GM18502 (cell line): ENCODE measurements at regions not wholly inside any gene's neighbourhood (a gene's known extent, or its start where the extent isn't known, plus 50 kb on each side); places are given as distances from the start of the nearest gene placed in this dataset.

Source experiments
- ATAC-seq: cut with Tn5 transposase; IDR thresholded peaks from one replicate; pipeline ENCODE4 v1.9.1; 2021; ENCODE audit warnings: mild to moderate bottlenecking; ENCODE audit not compliant: unreplicated experiment, poor library complexity

DNA sequence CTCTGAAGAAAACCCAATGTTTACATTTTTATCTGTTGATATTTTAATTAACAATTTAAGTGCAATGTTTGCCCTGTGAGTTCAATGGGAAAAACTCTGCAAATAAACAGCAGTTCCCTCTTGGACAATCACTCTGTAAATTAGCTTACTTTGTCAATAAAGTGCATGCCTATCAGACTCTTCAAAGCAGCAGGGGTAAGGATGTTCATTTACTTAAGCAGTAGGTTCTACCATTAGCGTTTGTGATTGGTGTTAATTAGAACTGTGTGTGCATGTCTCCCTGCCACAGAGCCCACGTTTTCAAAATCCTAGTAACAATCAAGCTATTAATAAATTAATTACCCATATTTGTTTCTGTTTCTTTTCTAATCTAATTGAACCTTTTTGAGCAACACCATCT lies 1921.6 kb upstream of the WWC1 start:
- ATAC-seq: no peak

DNA sequence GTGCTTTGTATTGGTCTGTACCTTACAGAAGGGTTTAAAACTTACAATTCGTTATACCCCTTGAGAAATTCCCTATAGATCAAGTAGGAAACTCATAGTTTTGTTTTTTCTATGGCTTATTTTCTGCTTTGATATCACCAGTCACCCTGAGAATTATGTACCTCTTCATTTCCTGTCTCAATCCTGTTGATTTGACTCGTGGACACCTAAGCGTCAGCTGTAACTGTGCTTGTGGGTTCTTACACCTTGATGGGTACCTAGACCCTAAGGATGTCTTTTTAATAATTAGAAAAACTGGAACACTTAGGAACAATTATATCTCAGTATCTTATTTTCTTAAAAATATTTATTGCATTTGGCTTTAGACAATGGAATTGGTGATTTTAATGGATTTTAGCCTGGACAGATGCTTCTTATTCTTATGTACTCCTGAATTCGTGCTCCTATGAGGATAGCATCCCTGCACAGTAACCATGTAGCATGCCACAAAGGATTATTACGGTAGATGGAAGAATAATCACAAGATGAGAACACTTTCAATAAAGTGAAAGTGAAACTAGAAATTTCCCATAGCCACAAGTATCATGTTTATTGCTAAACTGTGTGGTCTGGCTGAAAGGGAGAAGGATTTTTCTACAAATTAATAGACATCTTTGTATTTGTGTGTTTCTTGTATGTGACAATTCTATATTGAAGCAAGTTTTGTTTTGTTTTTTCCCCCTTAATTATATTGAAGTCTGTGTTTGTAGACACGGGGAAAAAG lies 1920.3 kb upstream of the WWC1 start:
- no peak for ATAC-seq

DNA sequence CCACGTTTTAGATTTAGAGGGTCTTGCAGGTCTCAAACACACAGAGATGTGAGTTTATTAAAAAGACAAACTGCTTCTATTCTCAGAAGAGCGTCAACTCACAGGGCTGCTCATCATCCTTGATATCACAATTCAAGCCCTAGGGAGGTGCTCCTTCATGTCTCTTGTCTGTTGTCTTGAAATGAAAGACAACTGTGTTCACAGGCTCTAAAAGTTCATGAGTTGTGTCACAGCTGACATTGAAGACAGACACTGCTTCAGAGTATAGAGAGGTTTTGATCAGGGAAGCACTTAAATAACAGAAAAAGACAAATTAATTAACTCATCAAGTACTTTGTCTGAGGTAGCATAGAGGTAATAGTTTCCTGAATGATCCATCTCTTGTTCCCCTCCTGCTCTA lies 1917.6 kb upstream of the WWC1 start:
- ATAC-seq: no peak

DNA sequence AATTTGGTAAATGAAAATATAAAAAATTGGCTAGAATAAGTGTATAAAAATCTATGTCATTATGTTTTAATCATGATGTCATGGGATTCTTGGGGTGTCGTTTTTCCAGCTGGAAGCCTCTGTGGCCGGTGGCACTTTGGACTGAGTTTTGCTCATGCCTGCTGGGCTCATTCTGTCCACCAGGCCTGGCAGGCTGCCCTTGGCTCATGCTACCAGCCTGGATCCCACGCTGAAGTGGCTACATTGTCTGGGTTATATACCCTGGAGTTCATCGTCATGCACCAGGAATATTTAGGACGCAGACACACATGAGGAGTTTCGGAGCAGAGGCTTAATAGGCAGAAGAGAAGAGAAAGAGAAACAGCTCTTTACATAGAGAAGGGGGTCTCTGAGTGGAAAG lies 1913.7 kb upstream of the WWC1 start:
- no peak for ATAC-seq

DNA sequence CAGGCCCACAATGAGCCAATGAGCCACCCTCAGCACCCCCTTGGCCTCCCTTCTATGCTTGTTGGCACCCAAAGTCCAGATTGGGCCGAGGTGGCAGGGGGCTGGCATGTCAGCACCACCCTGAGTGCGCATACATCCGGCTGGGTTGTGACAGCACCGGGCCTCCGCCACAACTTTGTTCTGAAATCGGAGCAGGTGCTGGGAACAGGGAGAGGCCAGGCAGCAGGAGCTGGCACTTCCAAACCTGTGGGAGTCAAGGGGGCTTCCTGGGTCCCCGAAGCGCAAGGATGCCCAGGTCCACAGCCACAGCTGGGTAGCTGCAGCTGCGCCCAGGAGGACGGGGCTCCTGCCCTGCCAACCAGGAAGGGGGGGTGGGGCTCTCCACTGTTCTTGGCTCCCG lies 1911.9 kb upstream of the WWC1 start:
- ATAC-seq: no peak

DNA sequence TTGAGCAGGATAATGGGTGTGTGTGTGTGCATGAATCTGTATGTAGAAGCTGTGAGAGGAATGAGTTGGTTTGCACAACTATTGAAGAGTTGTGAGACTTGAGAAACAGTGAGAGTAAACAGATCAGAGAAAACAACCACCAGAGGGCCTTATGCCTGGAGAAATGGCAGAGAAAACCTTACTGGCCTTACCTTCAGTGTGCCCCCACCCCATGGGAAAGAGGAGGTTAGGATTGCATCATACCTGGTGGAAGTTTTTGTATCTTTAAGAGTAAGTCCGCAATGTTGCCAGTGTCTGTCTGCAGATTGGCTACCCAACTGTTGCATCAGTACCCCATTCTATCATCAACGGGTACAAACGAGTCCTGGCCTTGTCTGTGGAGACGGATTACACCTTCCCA lies 1909.4 kb upstream of the WWC1 start:
- no peak for ATAC-seq

DNA sequence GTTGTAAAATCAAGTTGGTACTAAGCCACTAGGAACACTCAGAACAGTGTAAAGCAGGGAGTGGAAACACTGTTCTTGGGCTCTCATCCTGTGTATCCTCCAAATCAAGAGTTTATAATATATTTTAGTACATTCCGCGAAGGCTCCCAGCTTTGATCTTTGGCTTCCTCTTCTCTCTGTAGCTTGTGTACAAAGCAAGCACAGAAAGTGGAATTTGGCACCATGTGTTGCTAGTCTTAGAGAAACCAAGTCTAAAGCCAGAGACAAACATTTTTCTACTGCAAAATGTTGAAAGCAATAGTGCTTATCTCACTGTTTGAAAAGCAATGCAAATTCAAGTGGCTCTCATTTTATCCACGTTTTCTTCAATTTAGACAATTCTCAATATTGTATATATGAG lies 1893.3 kb upstream of the WWC1 start:
- ATAC-seq: no peak

DNA sequence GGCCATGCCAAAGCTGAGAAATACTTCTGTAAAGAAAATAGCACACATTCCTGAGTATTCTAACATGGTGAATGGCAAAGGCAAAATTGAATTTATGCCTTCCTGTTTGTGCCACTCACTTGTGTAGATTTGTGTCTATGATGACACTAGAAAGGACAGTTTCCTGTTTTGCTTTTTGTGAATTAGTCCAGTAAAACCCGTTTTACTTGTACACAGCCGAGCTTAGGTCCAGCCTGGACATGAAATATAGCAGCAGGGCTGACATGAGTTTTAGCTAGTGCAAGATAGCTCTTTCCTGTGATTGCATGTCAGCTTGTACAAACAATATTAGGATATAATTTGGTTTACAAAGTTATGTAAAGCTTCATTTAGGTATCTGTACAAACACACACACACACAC lies 1891.7 kb upstream of the WWC1 start:
- ATAC-seq: no peak

DNA sequence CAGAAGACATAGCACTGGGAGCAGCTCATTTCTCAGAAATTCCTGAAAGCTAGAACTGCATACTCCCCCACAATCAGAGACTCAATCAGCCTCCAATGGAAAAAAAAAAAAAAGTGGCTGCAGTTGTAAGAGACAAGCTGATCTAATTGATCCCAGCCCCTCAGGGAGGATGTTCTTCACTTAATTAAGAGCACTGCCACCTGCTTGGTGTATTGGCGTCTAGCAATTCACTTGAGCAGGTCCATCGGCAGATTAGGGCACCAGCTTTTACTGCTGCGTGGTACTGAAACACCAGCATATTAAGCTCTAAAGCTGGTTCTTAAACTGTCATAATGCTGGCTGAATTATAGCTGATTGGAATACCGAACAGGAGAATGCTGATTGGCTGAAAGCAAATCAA lies 1890.1 kb upstream of the WWC1 start:
- no peak for ATAC-seq

DNA sequence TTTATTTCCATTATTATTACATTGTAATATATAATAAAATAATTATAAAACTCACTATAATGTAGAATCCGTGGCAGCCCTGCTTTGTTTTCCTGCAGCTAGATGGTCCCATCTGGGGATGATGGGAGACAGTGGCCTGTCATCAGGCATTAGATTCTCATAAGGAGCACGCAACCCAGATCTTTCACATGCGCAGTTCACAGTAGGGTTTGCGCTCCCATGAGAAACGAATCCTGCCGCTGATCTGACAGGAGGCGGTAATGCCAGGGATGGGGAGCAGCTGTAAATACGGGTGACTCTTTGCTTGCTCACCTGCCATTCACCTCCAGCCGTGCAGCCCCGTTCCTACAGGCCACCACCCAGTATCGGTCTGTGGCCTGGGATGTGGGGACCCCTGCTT lies 1879.3 kb upstream of the WWC1 start:
- no peak for ATAC-seq

DNA sequence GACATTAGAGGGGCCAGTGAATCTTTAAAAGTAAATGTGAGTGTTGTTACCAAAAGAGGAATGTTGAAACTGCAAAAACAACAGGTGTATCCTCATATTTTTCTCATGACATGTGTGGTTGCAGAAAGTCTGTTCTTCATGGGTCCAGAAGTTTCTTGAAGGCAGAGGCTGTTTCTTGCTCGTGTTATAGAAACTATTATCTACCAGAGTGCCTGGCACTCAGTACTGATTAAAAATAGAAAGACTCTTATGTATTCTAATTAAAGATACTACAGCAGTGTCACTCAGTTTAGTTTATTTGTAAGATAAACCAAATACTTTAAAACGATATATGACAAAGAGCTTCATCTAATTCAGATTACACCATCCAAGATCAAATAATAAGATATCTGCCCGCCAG lies 1864.2 kb upstream of the WWC1 start:
- no peak for ATAC-seq

DNA sequence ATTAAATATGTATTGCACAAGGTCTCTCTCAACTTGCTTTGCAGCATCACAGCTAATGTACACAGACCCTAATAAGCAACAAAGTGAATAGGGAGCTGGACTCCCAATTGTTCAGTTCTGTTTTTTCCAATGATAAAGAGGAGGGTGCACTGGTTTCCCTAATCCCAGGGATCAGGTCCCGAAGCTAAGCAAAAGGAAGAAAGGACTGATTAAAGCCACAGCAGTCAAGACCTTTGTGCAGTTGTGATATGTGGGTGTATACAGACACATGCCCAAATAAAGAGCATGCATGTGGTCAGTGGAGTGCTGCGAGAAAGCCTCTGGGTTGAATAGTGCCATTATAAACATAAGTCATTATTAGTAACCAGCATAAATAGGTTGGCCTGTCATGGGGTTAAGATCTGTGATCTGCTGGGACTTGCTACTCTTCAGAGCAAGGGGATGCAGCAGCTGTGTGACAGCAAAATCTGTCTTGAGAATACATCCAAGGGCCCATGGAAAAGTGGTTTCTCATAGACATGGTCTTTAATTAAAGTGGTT lies 1863.1 kb upstream of the WWC1 start:
- ATAC-seq: no peak

DNA sequence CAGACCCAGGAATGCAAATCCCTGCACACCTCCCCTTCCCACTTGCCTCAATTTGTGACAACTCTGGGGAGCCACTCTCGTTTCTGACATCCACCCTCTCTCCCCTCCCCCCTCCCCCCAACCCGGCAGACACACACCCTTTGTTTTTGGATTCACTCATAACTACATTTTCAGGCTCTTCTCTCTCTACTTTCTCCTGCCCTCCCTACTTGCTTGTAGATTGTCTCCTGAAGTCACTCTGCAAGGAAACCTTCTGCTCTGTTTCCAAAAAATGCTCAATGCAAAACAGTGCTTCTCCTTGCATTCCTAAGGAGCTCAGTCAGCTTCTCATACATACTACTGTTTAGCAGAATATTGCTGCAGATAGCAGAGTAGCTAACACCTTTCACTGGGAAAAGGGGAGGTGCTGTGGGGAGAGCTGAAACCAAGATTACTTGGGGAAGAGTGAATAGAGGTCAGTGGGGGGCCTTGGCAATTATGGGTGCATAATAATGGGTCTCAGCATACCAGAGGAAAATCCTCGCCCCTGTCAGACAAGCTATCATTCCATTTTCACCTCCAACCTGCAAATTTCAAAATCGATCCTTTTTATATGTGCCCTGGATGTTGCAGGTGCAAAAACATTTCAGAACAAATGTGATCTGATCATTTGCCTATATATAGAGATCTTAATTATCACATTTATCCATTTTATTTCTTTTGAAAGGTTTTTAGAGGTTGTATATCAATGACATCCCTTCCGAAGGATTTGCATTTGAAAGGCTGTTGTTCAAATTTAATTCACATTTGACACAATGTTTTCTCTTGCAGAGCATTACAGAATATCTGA lies 1860.7 kb upstream of the WWC1 start:
- ATAC-seq: no peak

DNA sequence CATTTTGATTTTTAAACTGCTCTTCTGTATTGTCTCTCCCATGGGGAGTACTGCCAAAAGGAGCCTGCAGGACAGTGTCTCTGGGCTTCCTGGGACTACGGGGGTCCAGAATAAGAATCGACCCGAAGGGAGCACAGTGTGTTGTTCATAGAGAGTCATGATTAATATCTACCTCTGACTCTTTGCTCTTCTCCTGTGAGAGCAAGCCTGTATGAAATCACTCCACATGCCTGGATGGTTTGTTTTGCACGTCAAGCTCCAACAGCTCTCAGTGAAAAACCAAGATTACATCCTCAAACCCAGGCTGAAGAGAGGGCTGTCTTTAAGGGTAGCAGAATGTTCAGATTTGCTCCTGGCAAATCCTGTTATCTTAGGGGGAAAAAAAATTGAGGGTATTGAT lies 1860.0 kb upstream of the WWC1 start:
- ATAC-seq: no peak

DNA sequence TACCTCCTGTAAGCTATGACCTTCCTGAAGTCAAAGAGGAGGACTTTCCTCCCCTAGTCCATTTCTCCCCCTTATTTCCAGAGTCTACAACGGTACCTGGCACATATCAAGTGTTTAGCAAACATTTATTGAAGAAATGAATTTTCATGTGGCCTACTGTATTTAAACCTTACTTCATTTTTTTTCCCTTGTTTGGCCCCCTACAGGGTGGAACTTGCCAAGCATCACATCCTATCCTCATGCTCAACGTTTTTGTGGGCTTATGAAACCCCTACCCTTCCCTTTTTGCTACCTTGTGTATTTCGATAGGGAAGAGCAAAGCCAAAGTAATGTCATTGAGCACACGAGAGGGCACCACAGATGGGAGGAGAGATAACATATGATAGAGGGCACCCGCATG lies 1857.8 kb upstream of the WWC1 start:
- no peak for ATAC-seq

DNA sequence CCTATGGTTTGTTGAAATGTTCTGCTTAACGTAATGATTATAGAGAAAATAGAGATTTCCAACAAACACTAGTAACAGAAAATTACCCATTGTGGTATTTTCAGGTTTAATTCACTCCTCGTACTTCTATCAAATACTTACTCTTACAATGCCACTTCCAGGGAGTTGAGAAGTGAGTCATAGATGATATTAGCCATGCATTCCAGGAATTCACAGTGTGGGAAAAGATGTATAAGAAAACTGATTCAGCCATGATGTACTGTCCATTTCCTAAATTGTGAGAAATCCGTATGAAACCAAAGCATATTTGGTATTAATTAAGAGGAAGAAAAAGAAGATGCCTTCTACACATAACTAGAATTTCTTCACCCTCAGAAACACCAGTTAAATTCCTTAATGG lies 1854.6 kb upstream of the WWC1 start:
- no peak for ATAC-seq

DNA sequence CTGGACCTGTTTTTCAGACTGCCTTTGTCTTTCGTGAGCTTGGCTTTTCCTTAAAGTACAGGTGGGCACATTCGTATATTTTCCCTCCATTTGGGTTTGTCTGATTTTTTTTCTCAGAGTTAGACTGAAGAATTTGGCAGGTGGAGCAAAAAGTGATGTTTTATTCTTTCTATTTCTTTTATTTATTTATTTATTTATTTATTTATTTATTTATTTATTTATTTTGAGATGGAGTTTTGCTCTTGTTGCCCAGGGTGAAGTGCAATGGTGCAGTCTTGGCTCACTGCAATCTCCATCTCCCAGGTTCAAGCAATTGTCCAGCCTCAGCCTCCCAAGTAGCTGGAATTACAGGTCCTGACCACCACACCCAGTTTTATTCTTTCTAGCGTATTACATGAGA lies 1805.1 kb upstream of the WWC1 start:
- ATAC-seq: no peak

DNA sequence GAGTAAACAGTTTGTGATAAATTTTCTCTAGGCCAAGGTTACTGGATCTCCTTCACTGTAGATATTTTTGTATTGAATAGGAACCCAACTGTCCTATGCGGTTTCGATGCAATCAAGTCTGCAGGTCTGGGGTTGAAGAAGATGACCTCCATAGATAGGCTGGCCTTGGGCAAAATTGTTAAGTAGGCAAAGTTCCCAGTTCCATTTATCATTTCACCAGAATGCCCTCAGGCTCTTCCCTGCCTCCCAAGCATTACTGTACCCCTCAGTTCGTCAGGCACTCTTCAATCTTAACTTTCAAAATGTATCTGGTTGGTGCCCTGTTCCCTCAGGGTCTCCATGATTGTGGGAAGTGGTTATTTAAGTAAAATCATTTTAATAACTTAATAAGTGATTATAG lies 1802.9 kb upstream of the WWC1 start:
- ATAC-seq: no peak

DNA sequence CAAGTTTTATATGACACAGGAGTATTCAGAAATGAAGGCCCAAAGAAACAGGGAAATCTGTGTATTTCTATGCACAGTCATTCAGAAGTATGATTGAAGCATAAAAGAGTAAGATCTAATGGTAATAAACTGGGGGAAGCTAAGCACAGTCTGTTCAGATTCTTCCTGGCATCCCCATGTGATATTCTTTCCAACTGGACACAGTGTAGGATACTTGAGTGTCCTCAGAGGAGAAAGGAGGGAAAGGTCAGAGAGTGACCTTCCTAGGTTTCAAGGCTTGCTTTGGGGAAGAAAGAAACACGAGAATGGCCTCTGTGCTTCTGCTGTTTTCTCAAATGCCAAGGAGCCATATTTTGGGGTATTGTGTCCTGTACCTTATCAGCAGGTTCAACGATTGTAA lies 1798.4 kb upstream of the WWC1 start:
- no peak for ATAC-seq

DNA sequence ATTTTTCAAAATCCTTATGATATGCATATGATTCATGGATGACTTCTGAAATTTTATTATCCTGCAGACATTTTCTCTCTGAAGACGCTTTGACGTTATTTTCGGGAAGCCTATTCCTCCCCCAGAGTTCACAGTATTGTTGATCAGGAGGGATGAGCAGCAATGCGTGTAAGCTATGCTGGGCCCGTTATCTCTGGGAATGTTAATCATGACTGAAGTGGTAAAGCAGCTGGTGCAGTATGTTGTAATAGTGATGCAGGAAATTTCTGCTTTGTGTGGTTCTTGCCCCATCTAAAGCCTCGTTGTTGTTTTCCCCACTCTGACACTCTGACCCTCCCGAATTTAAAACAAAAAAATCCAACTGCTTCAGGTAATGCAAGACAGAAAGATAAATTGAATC lies 1797.8 kb upstream of the WWC1 start:
- no peak for ATAC-seq

DNA sequence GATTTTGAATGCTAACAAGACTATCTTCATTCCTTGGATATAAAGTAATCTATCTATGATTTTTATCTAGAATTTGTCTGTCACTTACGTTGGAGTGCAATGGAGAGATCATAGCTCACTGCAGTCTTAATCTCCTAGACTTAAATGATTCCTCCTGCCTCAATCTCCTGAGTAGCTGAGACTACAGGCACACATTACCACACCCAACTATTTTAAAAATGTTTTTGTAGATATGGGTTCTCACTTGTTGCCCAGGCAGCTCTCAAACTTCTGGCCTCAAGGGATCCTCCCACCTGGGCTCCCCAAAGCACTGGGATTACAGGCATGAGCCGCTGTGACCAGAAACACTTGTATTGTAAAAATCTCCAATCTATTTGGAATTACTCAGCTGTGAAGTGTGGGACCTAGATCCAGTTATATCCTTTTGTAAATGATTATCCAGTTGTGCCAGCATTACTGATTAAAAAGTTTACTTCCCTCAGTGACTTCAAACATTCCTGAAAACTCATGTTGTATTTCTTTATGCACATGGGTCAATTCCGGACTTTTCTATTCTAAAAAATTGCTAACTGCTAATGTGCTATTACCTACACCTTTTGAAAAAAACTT lies 1793.8 kb upstream of the WWC1 start:
- no peak for ATAC-seq
